Panc1 (cell line): ENCODE measurements at regions not wholly inside any gene's neighbourhood (a gene's known extent, or its start where the extent isn't known, plus 50 kb on each side); places are given as distances from the start of the nearest gene placed in this dataset.

Experiments used
- ATAC-seq: fragments of 200-7000 bp; cut with Tn5 transposase; 2 replicates; pipeline ENCODE4 v1.9.1; 2020; ENCODE audit warnings: mild to moderate bottlenecking, moderate library complexity
- BruUV-seq: library from RNA; stranded (reverse); fragments of 400-500 nt; replicated peaks from 2 replicates; lab custom pipeline; 2021; lab: Mats Ljungman, UMichigan
- CTCF ChIA-PET: fragments of 300-600 bp; sonication (Branson Sonifier 250); formaldehyde crosslinking; loops from one replicate; lab custom pipeline; 2022; ENCODE audit warnings: antibody characterized with exemption; lab: Charles Lee
- POLR2A ChIA-PET: fragments of 300-600 bp; sonication (Branson Sonifier 250); formaldehyde crosslinking; loops from one replicate; lab custom pipeline; 2022; ENCODE audit warnings: antibody characterized with exemption; lab: Charles Lee
- DNase-seq: peaks from one replicate; pipeline ENCODE4 v3.0.0-alpha.2; 2010; ENCODE audit warnings: low read depth, low spot score
- H3K27ac ChIP-seq: 2 replicates; pipeline ENCODE4 v1.5.1; 2011; ENCODE audit warnings: mild to moderate bottlenecking, low read length, inconsistent platforms
- H3K27me3 ChIP-seq: fragments of 200-500 bp; sonication (Bioruptor generic); 2 replicates; pipeline ENCODE4 v1.6.0; 2014; ENCODE audit warnings: low read length, inconsistent platforms; ENCODE audit not compliant: control insufficient read depth, insufficient read depth
- H3K36me3 ChIP-seq: fragments of 200-500 bp; sonication (Bioruptor generic); 2 replicates; pipeline ENCODE4 v1.5.1; 2014; ENCODE audit warnings: inconsistent platforms, mild to moderate bottlenecking, low read length, moderate library complexity; ENCODE audit not compliant: control insufficient read depth, insufficient read depth
- H3K4me1 ChIP-seq: 2 replicates; pipeline ENCODE4 v1.5.1; 2011; ENCODE audit warnings: inconsistent platforms, mild to moderate bottlenecking, low read length, moderate library complexity; ENCODE audit not compliant: control insufficient read depth, insufficient read depth
- H3K4me3 ChIP-seq, 2 experiments: 2 replicates each; pipeline ENCODE4 v1.5.1; 2011 to 2012; ENCODE audit warnings: low read depth in 2 of 2, low read length in 2 of 2, mild to moderate bottlenecking in 2 of 2, inconsistent platforms in 1 of 2, moderate library complexity in 1 of 2
- H3K9me3 ChIP-seq: fragments of 200-500 bp; sonication (Bioruptor generic); 2 replicates; pipeline ENCODE4 v1.5.1; 2014; ENCODE audit warnings: low read depth, mild to moderate bottlenecking, inconsistent platforms, low read length, moderate library complexity; ENCODE audit not compliant: control insufficient read depth, insufficient read depth
- CTCF ChIP-seq: fragments of 450-650 bp; IDR thresholded peaks from 2 replicates; pipeline ENCODE4 v1.5.1; 2017; ENCODE audit warnings: mild to moderate bottlenecking
- POLR2AphosphoS5 ChIP-seq: IDR thresholded peaks from 2 replicates; pipeline ENCODE4 v1.6.1; 2012; ENCODE audit warnings: mild to moderate bottlenecking, low read depth, low read length, moderate library complexity
- SIN3A ChIP-seq: IDR thresholded peaks from 2 replicates; pipeline ENCODE4 v1.6.1; 2012; ENCODE audit warnings: low read depth, mild to moderate bottlenecking, low read length, moderate library complexity, borderline replicate concordance; ENCODE audit not compliant: insufficient read depth
- TCF7L2 ChIP-seq: IDR thresholded peaks from 2 replicates; pipeline ENCODE4 v1.6.1; 2011; ENCODE audit warnings: mild to moderate bottlenecking, low read depth, low read length, inconsistent platforms
- in situ Hi-C: cut with HindIII; loops from 2 replicates; pipeline ENCODE4 v1.10.0; 2016; ENCODE audit warnings: low sequenced_read_pairs, low pct_unique_long_range_greater_than_20kb
- intact Hi-C: fragments of 100-400 bp; cut with micrococcal nuclease; formaldehyde crosslinking; loops from one replicate; pipeline ENCODE4 v1.10.0; 2022; ENCODE audit not compliant: unreplicated experiment

- in situ Hi-C loops (no loop called here), intact Hi-C loops (no loop called here)
- no peaks in the 10 kb centered on the region for H3K27me3 ChIP-seq
- ATAC-seq (no peak), DNase-seq (no peak)
- ChIA-PET POLR2A (no interaction called here), CTCF (no interaction called here)
- BruUV-seq: no TSS peak
- no peak overlapping the region for H3K4me3 ChIP-seq
- H3K9me3 ChIP-seq: no peaks in the 10 kb centered on the region
- H3K36me3 ChIP-seq: no peaks in the 10 kb centered on the region
- no peak for TF ChIP-seq TCF7L2
- TF ChIP-seq CTCF: no peak
- no peak for TF ChIP-seq POLR2AphosphoS5
- no peaks in the 10 kb centered on the region for H3K4me1 ChIP-seq
- no peak overlapping the region for H3K27ac ChIP-seq
Observed at GRCh38 chr19:31906111-31906871, 439.1 kb upstream of the ZNF507 start.

- TF ChIP-seq SIN3A: no peak
- no peak for TF ChIP-seq TCF7L2
- TF ChIP-seq CTCF: no peak
- H3K27me3 ChIP-seq: no peaks in the 10 kb centered on the region
- H3K4me1 ChIP-seq: no peaks in the 10 kb centered on the region
- POLR2A ChIA-PET: no interaction called here
- no peaks in the 10 kb centered on the region for H3K36me3 ChIP-seq
- CTCF ChIA-PET: no interaction called here
- no peak for ATAC-seq
- no peak overlapping the region for H3K4me3 ChIP-seq
- intact Hi-C loops: no loop called here
- no TSS peak for BruUV-seq
- H3K27ac ChIP-seq: no peak overlapping the region
- in situ Hi-C loops: no loop called here
- no peaks in the 10 kb centered on the region for H3K9me3 ChIP-seq
- no peak for DNase-seq
Observed at GRCh38 chr19:31907661-31908060, 437.7 kb upstream of the ZNF507 start.

- ChIA-PET POLR2A (no interaction called here), CTCF (no interaction called here)
- no peaks in the 10 kb centered on the region for H3K36me3 ChIP-seq
- no peaks in the 10 kb centered on the region for H3K27me3 ChIP-seq
- no peaks in the 10 kb centered on the region for H3K9me3 ChIP-seq
- in situ Hi-C loops: no loop called here
- DNase-seq (no peak), ATAC-seq (no peak)
- no peak overlapping the region for H3K4me3 ChIP-seq
- no TSS peak for BruUV-seq
- intact Hi-C loops: no loop called here
- H3K27ac ChIP-seq: no peak overlapping the region
- H3K4me1 ChIP-seq: no peaks in the 10 kb centered on the region
- TF ChIP-seq POLR2AphosphoS5 (no peak), CTCF (no peak), SIN3A (no peak), TCF7L2 (no peak)
Observed at GRCh38 chr19:31908080-31908479, 437.3 kb upstream of the ZNF507 start.
